GM19351 (cell line): ENCODE measurements at regions not wholly inside any gene's neighbourhood (a gene's known extent, or its start where the extent isn't known, plus 50 kb on each side); places are given as distances from the start of the nearest gene placed in this dataset.
A peak's percentile ranks its signal among the peaks of the same experiment; 100 is the strongest.
"Not testable (repeated sequence)": the region's sequence is repeated elsewhere in the genome, so short reads cannot be mapped to it uniquely, and the experiment has no call there.

Experiments
- ATAC-seq: cut with Tn5 transposase; IDR thresholded peaks from one replicate; pipeline ENCODE4 v1.9.1; 2021; ENCODE audit warnings: mild to moderate bottlenecking, moderate library complexity; ENCODE audit not compliant: unreplicated experiment

GRCh38 chr7:119232091-119232490 lies 1007.6 kb downstream of the ANKRD7 start:
- ATAC-seq = no peak

DNA sequence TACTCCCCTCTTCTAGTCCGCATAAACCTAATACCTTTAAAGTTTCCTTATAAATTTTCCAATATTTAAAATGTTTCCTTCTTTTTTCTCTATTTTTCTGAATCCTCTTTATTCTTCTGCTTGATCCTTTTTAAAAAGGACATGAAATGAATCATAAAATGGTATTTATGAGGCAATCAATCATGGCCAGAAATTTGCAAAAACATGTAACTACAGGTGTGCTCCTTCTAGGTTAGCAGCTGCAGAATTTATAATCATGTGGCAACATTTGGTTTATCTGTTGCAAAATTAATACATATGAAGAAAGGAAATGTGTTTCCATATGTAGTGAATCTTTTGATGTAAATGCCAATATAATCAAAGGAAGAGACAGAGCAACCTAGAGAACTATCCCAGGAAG lies 1008.5 kb downstream of the ANKRD7 start:
- ATAC-seq = no peak

- ATAC-seq = no peak
These were observed 1020.0 kb upstream of the KCND2 start for GRCh38 chr7:119252962-119253361.

GRCh38 chr7:119254742-119255141 lies 1018.2 kb upstream of the KCND2 start:
- ATAC-seq = no peak

GRCh38 chr7:119256001-119256400 lies 1017.0 kb upstream of the KCND2 start:
- no peak for ATAC-seq

GRCh38 chr7:119256446-119257131 lies 1016.4 kb upstream of the KCND2 start:
- ATAC-seq = no peak

- ATAC-seq = not testable (repeated sequence)
These were observed 1006.2 kb upstream of the KCND2 start for GRCh38 chr7:119266790-119267189.

- ATAC-seq = peak; percentile 96
These were observed 1002.9 kb upstream of the KCND2 start for GRCh38 chr7:119270045-119270464.

DNA sequence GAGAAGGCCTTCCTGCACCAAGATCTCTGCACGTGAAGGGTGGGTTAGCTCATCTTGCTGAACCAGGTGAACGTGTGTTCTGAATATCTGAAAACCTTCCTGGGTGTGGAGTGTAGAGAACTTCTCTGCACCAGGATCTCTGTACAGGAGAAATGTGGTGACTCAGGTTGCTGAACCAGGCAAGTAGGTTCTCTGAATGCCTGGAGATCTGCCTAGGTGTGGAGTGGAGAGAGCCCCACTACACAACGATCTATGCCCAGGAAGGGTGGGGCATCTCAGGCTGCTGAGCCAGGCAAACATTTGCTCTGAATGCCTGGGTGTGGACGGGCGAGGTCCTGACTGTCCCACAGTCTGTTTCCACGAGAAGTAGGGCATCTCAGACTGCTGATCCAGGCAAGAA lies 1002.3 kb upstream of the KCND2 start:
- no peak for ATAC-seq

DNA sequence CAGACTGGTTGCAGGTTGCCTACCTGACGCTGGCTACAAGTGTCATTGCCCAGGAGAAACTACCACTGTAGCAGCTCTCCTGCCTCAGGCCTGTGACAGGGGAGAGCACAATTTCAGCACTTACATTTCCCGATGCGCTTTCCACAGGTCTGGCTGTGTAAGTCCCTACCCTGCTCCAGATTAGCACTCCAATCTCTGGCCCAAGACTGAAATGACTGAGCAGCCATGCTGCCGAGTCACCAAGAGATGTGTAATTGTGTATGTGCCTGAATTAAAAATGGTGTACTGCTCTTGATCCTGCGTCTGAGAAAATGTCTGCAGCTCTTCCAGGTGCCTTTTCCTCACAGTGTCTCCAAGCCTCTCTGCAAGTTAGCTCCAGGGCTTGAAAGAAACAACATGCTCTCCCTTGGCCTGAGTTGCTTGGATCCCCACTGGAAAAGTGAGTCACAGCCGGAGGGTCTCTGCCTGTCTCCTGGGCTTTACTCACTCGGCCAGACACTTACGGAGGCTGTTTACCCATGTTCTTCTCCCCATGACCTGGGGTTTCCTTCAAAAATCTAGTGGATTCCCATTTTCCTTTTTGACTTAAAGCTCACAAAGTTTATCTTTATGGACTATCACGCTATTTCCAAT lies 1001.7 kb upstream of the KCND2 start:
- ATAC-seq = no peak

GRCh38 chr7:119281181-119281846 lies 991.7 kb upstream of the KCND2 start:
- no peak for ATAC-seq

DNA sequence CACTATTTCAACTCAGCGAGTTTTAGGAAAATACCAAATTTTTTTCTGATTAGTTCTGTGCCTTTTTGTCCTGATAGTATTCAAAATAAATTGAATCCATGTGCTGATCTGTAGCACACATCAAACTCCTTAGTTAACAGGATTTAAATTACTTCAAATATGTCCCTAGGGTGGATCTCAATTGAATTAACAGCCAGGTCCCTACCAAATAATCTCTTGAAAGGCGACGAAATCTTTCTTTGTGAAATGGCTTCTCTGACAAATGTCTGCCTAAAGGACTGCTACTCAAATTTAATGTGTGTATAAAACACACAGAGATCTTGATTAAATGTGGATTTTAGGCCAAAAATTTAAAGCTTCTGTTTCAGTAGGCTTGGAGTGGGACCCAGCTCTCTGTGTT lies 989.6 kb upstream of the KCND2 start:
- ATAC-seq = no peak

- ATAC-seq = no peak
These were observed 984.6 kb upstream of the KCND2 start for GRCh38 chr7:119288416-119288815.

DNA sequence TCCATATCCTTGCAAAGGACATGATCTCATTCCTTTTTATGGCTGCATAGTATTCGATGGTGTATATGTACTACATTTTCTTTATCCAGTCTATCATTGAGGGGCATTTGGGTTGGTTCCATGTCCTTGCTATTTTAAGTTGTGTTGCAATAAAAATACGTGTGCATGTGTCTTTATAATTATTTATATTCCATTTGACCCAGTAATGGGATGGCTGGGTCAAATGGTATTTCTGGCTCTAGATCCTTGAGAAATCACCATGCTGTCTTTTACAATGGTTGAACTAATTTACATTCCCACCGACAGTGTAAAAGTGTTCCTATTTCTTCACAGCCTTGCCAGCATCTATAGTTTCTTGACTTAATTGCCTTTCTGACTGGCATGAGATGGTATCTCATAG lies 972.6 kb upstream of the KCND2 start:
- not testable (repeated sequence) for ATAC-seq

DNA sequence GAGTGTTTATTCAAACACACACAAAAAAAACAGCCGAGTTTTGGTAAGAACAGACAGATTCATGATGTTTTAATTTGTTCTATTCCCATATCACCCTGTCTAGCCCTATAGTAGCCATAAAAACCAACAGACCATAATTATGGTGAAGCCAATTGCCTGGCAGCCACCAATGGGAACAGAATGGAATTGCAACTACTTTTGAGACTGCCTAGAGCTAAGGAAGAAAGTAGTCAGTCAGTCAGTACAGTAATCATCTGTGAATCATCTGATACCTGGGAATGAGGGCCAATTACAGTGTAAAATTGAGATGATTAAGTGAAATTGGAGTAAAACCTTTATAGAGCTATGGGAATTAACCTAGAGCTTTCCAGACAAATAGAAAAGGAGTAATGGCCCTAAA lies 952.7 kb upstream of the KCND2 start:
- no peak for ATAC-seq

DNA sequence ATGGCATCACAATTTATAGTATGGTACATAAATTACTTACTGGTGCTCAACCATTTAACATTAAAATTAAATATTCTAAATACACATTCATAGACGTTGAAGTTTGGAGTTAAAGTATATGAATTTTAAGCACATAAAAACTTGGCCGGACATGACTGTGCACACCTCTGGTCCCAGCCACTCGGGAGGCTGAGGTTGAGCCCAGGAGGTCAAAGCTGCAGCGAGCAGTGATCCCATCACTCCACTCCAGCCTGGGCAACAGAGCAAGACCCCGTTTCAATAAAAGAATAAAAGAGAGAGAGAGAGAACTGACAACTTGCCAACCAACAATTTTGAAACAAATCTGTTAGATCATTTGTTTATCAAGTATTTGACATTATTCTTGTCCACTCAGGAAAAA lies 943.3 kb upstream of the KCND2 start:
- ATAC-seq = no peak

DNA sequence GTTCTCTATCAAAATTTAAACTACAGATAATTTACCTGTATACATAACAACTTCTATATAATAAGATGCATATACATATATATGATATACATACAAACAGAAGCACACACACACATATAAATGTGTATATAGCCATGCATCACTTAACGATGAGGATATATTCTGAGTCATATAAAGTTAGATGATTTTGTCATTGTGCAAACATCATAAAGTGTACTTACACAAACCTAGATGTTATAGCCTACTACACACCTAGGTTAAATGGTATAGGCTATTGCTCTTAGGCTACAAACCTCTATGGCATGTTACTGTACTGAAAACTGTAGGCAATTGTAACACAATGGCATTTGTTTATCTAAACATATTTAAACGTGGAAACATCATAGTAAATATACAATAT lies 937.6 kb upstream of the KCND2 start:
- no peak for ATAC-seq

DNA sequence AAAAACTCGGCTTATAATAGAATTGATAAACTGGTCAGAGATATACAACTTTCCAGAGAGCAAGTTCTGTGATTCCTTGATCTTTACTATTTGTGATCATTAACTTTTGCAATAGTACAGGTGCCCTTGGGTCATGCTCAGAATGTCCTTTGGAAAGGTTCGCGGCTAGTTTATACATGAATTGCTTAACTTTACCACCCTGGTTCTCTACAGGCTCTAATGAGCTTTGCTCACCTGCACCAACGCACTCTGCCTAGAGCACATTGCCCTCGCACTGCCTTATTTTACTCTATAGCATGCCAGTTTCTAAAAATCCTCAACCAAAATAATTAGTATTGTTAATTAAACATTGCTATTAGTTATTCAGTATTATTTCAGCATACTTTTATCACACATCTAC lies 931.2 kb upstream of the KCND2 start:
- ATAC-seq = no peak

DNA sequence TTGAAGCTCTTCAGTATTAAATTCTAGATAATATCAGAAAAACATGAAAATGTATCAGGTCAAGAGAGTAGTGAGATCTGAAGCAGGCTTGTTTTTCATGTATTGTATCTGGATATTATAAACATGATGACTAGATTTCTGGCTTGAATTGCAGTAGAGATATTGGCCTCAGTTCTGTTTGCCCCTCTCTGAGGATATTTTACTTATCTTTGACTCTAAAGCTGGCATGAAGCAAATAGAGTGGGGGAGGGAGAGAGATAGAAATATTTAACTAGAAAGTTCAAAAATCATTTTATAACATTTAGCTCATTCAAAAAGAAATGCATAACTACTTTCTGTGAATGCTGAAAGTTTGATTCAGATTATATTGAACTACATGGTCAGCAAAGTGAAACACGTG lies 929.7 kb upstream of the KCND2 start:
- ATAC-seq = no peak

DNA sequence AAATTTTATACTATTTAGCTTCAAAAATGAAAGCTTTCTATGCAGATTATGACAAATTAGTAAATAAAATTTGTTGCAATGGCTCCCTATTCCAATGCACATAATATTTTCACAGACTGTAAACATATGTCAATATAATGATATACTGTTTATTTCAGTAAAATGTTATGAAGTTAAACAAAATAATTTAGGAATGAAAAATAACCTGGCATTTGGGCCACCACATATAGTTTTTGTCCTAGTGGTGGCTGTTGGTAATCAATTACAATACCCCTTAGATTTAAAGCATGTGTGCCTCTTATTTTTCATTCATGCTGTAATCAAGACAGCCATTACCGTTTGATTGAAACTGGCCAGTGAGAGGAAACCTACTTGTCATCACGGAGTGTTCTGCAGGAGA lies 928.5 kb upstream of the KCND2 start:
- ATAC-seq = no peak

GRCh38 chr7:119348491-119348890 lies 924.5 kb upstream of the KCND2 start:
- no peak for ATAC-seq

- ATAC-seq = no peak
These were observed 922.6 kb upstream of the KCND2 start for GRCh38 chr7:119350334-119350733.
